Hepatocyte (in vitro differentiated cells): ENCODE measurements at regions not wholly inside any gene's neighbourhood (a gene's known extent, or its start where the extent isn't known, plus 50 kb on each side); places are given as distances from the start of the nearest gene placed in this dataset.
A peak's percentile ranks its signal among the peaks of the same experiment; 100 is the strongest.

Source experiments
- DNase-seq: peaks from one replicate; pipeline ENCODE4 v3.0.0-alpha.2; 2016; ENCODE audit warnings: low spot score
- H2AFZ ChIP-seq: fragments of 200-600 bp; sonication (generic); 2 replicates; pipeline ENCODE4 v1.6.0; 2016; ENCODE audit warnings: antibody characterized with exemption, mild to moderate bottlenecking
- H3K27ac ChIP-seq: fragments of 200-600 bp; sonication (generic); 2 replicates; pipeline ENCODE4 v1.5.1; 2016; ENCODE audit warnings: mild to moderate bottlenecking
- H3K27me3 ChIP-seq: fragments of 200-600 bp; sonication (generic); 2 replicates; pipeline ENCODE4 v1.6.1; 2016
- H3K36me3 ChIP-seq: fragments of 200-600 bp; sonication (generic); replicated peaks from 2 replicates; pipeline ENCODE4 v1.5.1; 2016; ENCODE audit warnings: low read depth; ENCODE audit not compliant: insufficient read depth
- H3K4me1 ChIP-seq: fragments of 200-600 bp; sonication (generic); 2 replicates; pipeline ENCODE4 v1.5.1; 2016; ENCODE audit warnings: mild to moderate bottlenecking, moderate library complexity; ENCODE audit not compliant: insufficient read depth
- H3K4me2 ChIP-seq: fragments of 200-600 bp; sonication (generic); 2 replicates; pipeline ENCODE4 v1.6.0; 2016
- H3K4me3 ChIP-seq: fragments of 200-600 bp; sonication (generic); 2 replicates; pipeline ENCODE4 v1.5.1; 2016; ENCODE audit warnings: mild to moderate bottlenecking
- H3K79me2 ChIP-seq: fragments of 200-600 bp; sonication (generic); 2 replicates; pipeline ENCODE4 v1.6.0; 2017; ENCODE audit warnings: mild to moderate bottlenecking
- H3K9me2 ChIP-seq: fragments of 200-600 bp; sonication (generic); replicated peaks from 2 replicates; pipeline ENCODE4 v1.6.0; 2017; ENCODE audit warnings: mild to moderate bottlenecking; ENCODE audit not compliant: insufficient read depth
- H3K9me3 ChIP-seq: fragments of 200-600 bp; sonication (generic); 2 replicates; pipeline ENCODE4 v1.5.1; 2016; ENCODE audit warnings: low read depth, mild to moderate bottlenecking
- H4K20me1 ChIP-seq: fragments of 200-600 bp; sonication (generic); 2 replicates; pipeline ENCODE4 v1.6.0; 2016; ENCODE audit warnings: mild to moderate bottlenecking; ENCODE audit not compliant: insufficient read depth, poor library complexity, severe bottlenecking
- EZH2 ChIP-seq: fragments of 200-600 bp; sonication (generic); IDR thresholded peaks from 2 replicates; pipeline ENCODE4 v1.6.1; 2016; ENCODE audit warnings: antibody characterized with exemption, mild to moderate bottlenecking, borderline replicate concordance
- EZH2phosphoT487 ChIP-seq: fragments of 200-600 bp; sonication (generic); IDR thresholded peaks from one replicate; pipeline ENCODE4 v1.6.1; 2018; ENCODE audit warnings: antibody characterized with exemption, mild to moderate bottlenecking, low read depth, moderate library complexity; ENCODE audit not compliant: unreplicated experiment, severe bottlenecking
- WGBS: methylation state at CpG from one replicate; pipeline ENCODE4 v1.1.6; 2016; ENCODE audit warnings: low lambda C conversion rate; ENCODE audit errors: missing lambda C conversion rate; 5-methylcytosine and 5-hydroxymethylcytosine counted together
- TF ChIP-seq, protein P1 (sequence below): fragments of 200-600 bp; sonication (generic); IDR thresholded peaks from 2 replicates; pipeline ENCODE4 v1.5.1; 2016; ENCODE audit warnings: antibody characterized with exemption, mild to moderate bottlenecking; ENCODE audit not compliant: poor library complexity

DNA sequence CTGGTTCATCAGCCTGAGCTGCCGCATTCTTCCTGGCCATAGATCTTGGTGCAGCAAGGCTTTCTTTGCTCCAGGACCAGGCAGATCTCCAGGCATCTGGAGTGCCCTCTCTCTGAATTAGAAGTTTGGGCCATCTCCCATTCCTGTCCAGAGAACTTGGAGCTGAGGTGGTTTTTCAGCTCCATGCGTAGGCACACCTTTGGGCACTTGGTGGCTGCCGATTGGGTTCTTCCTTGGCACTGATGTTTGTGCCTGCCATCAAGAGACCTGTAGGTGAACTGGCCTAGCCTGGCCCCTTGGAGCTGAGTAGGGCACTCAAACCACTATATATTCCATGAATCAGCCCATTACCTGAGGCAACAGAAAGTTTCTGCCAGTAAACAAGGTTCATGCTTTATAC, 206.0 kb upstream of the PCDH17 start:
- Histone ChIP-seq H3K9me2 (no peaks in the 10 kb centered on the region), H3K27me3 (no peaks in the 10 kb centered on the region), H2AFZ (no peak overlapping the region), H3K27ac (no peak overlapping the region), H3K36me3 (no peaks in the 10 kb centered on the region), H4K20me1 (no peaks in the 10 kb centered on the region), H3K4me1 (no peaks in the 10 kb centered on the region), H3K9me3 (no peaks in the 10 kb centered on the region), H3K79me2 (no peaks in the 10 kb centered on the region), H3K4me2 (no peak overlapping the region), H3K4me3 (no peak overlapping the region)
- no peak for DNase-seq
- 93% methylated on average over 3 of the region's 3 CpGs for WGBS
- TF ChIP-seq, protein P1, sequence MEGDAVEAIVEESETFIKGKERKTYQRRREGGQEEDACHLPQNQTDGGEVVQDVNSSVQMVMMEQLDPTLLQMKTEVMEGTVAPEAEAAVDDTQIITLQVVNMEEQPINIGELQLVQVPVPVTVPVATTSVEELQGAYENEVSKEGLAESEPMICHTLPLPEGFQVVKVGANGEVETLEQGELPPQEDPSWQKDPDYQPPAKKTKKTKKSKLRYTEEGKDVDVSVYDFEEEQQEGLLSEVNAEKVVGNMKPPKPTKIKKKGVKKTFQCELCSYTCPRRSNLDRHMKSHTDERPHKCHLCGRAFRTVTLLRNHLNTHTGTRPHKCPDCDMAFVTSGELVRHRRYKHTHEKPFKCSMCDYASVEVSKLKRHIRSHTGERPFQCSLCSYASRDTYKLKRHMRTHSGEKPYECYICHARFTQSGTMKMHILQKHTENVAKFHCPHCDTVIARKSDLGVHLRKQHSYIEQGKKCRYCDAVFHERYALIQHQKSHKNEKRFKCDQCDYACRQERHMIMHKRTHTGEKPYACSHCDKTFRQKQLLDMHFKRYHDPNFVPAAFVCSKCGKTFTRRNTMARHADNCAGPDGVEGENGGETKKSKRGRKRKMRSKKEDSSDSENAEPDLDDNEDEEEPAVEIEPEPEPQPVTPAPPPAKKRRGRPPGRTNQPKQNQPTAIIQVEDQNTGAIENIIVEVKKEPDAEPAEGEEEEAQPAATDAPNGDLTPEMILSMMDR = no peak

DNA sequence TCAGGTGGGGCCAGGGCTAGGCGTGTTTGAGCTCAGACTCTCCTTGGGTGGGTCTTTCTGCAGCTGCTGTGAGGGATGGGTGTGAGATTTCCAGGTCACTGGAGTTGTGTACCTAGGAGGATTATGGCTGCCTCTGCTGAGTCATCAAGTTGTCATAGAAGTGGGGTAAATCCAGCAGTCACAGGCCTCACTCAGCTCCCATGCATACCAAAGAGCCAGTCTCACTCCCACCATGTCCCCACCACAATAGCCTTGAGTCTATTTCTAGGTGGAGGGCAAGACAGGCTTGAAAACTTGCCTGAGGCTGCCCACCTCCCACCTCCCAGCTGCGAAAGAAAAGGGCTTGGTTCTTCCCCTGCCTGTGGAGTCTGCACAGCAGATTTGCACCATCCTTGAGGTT, 194.0 kb upstream of the PCDH17 start:
- TF ChIP-seq EZH2phosphoT487 (no peak), EZH2 (no peak)
- TF ChIP-seq, protein P1 = no peak
- Histone ChIP-seq H2AFZ (no peak overlapping the region), H3K9me2 (no peaks in the 10 kb centered on the region), H3K9me3 (peaks cover 3% of the 10 kb centered on the region), H3K4me1 (peaks cover 7% of the 10 kb centered on the region), H3K4me3 (no peak overlapping the region), H4K20me1 (no peaks in the 10 kb centered on the region), H3K27me3 (no peaks in the 10 kb centered on the region), H3K4me2 (no peak overlapping the region), H3K27ac (peak overlapping the region; percentile 60), H3K36me3 (no peaks in the 10 kb centered on the region), H3K79me2 (no peaks in the 10 kb centered on the region)
- DNase-seq = peak; percentile 28
- WGBS = 82% methylated on average over 2 of the region's 2 CpGs

DNA sequence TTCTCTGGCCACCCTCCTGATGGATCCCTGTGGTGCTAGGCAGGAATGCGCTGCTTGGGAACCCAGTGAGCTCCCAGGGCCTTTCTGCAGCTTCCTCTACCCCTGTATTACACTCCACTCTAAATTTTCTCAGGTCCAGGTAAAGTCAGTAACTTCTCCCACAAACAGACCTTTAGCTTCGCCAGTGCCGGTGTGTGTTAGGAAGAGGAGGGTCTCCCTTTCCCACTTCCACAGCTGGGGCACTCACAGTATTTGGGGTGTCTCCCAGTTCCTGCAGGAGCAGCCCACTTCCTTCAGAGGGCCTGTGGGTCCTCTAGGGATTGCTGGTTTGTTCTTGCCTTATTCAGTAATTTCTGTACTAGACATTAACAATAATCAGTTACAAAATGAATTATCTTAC, 193.5 kb upstream of the PCDH17 start:
- 96% methylated on average over 3 of the region's 3 CpGs for WGBS

More for the DNA sequence above, 193.5 kb upstream of the PCDH17 start:
- Histone ChIP-seq H4K20me1 (no peaks in the 10 kb centered on the region), H2AFZ (no peak overlapping the region), H3K4me2 (no peak overlapping the region), H3K4me3 (no peak overlapping the region), H3K9me2 (no peaks in the 10 kb centered on the region), H3K27me3 (no peaks in the 10 kb centered on the region), H3K4me1 (peaks cover 7% of the 10 kb centered on the region), H3K79me2 (no peaks in the 10 kb centered on the region), H3K36me3 (no peaks in the 10 kb centered on the region), H3K27ac (peak overlapping the region; percentile 26), H3K9me3 (no peaks in the 10 kb centered on the region)
- TF ChIP-seq EZH2phosphoT487 = no peak
- no peak for TF ChIP-seq EZH2
- TF ChIP-seq, protein P1 = no peak
- no peak for DNase-seq
